Endothelial cell (in vitro differentiated cells): ENCODE measurements at regions not wholly inside any gene's neighbourhood (a gene's known extent, or its start where the extent isn't known, plus 50 kb on each side); places are given as distances from the start of the nearest gene placed in this dataset.

ENCODE experiments used
- DNase-seq: peaks from one replicate; pipeline ENCODE4 v3.0.0; 2021; ENCODE audit warnings: low spot score
- H3K27ac Mint-ChIP-seq: one replicate; pipeline ENCODE4 v1.8.0; 2021; ENCODE audit warnings: mixed read lengths, inconsistent platforms; ENCODE audit not compliant: unreplicated experiment
- H3K27me3 Mint-ChIP-seq: one replicate; pipeline ENCODE4 v1.8.0; 2021; ENCODE audit warnings: mild to moderate bottlenecking, moderate library complexity, mixed read lengths, inconsistent platforms; ENCODE audit not compliant: unreplicated experiment
- H3K36me3 Mint-ChIP-seq: one replicate; pipeline ENCODE4 v1.8.0; 2021; ENCODE audit warnings: mild to moderate bottlenecking, low read depth, mixed read lengths, inconsistent platforms; ENCODE audit not compliant: unreplicated experiment
- H3K4me1 Mint-ChIP-seq: one replicate; pipeline ENCODE4 v1.8.0; 2021; ENCODE audit warnings: mild to moderate bottlenecking, mixed read lengths, inconsistent platforms; ENCODE audit not compliant: unreplicated experiment
- H3K4me3 Mint-ChIP-seq: one replicate; pipeline ENCODE4 v1.8.0; 2021; ENCODE audit warnings: mild to moderate bottlenecking, mixed read lengths, inconsistent platforms; ENCODE audit not compliant: unreplicated experiment
- H3K9me3 Mint-ChIP-seq: one replicate; pipeline ENCODE4 v1.8.0; 2021; ENCODE audit warnings: mixed read lengths, inconsistent platforms; ENCODE audit not compliant: unreplicated experiment
- TF ChIP-seq, protein P1 (sequence below): fragments of 200-600 bp; sonication (generic); IDR thresholded peaks from one replicate; pipeline ENCODE4 v1.5.0; 2021; ENCODE audit warnings: antibody characterized with exemption; ENCODE audit not compliant: unreplicated experiment

DNA sequence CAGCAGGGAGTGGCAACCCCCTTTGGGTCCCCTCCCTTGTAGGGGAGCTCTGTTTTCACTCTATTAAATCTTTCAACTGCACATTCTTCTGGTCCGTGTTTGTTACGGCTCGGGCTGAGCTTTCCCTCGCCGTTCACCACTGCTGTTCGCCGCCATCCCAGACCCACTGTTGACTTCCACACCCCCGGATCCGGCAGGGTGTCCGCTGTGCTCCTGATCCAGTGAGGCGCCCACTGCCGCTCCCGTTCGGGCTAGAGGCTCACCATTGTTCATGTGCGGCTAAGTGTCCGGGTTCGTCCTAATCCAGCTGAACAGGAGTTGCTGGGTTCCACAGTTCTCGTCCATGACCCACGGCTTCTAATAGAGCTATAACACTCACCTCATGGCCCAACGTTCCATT is 408.1 kb downstream of the KCNJ2 start:
- no peak for DNase-seq
- H3K9me3 Mint-ChIP-seq = no peaks in the 10 kb centered on the region
- no peaks in the 10 kb centered on the region for H3K27me3 Mint-ChIP-seq
- no peak overlapping the region for H3K27ac Mint-ChIP-seq
- H3K4me1 Mint-ChIP-seq = no peaks in the 10 kb centered on the region
- no peak overlapping the region for H3K4me3 Mint-ChIP-seq
- H3K36me3 Mint-ChIP-seq = no peaks in the 10 kb centered on the region
- TF ChIP-seq, protein P1, sequence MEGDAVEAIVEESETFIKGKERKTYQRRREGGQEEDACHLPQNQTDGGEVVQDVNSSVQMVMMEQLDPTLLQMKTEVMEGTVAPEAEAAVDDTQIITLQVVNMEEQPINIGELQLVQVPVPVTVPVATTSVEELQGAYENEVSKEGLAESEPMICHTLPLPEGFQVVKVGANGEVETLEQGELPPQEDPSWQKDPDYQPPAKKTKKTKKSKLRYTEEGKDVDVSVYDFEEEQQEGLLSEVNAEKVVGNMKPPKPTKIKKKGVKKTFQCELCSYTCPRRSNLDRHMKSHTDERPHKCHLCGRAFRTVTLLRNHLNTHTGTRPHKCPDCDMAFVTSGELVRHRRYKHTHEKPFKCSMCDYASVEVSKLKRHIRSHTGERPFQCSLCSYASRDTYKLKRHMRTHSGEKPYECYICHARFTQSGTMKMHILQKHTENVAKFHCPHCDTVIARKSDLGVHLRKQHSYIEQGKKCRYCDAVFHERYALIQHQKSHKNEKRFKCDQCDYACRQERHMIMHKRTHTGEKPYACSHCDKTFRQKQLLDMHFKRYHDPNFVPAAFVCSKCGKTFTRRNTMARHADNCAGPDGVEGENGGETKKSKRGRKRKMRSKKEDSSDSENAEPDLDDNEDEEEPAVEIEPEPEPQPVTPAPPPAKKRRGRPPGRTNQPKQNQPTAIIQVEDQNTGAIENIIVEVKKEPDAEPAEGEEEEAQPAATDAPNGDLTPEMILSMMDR = no peak

DNA sequence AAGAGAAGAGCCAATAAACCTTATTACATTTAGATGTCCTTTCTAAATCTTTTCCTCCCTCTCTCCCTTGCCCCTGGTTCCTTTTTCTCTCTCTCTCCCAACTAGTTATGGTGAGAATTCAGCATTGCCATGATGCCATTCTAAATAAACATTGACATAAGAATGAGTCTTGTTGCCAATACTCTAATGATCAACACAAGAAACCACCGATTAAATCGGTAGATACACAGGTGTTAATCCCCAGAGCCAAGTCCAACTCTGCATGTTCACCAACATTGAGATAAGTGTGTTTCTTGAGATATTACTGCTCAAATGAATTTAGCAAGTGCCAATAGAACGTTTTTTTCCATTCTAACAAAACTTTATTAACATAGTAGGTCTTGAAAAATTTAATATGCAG is 412.1 kb downstream of the KCNJ2 start:
- Mint-ChIP-seq H3K27me3 (no peaks in the 10 kb centered on the region), H3K9me3 (no peaks in the 10 kb centered on the region), H3K4me3 (no peak overlapping the region), H3K27ac (no peak overlapping the region), H3K4me1 (no peaks in the 10 kb centered on the region), H3K36me3 (no peaks in the 10 kb centered on the region)
- DNase-seq = no peak
- TF ChIP-seq, protein P1 = no peak

DNA sequence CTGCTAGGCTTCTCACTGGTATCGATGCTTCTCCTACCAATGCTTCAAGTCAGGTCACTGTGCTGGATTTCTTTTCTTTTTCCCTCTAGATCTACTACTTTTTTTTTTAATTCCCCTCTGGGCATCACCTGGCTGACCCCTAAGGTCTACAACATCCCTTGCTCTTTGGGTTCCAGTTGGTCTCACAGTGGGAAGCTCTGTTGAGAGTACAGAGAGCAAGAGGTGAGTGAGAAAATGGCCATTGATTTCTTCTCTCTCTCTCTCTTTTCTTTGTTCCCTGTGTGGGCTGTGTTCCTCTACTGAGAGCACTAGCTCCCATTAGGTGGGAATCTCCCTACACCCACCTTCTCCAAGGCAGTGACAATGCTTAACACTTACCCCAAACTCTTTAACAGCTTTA is 413.4 kb downstream of the KCNJ2 start:
- Mint-ChIP-seq H3K36me3 (no peaks in the 10 kb centered on the region), H3K27ac (no peak overlapping the region), H3K9me3 (no peaks in the 10 kb centered on the region), H3K27me3 (no peaks in the 10 kb centered on the region), H3K4me1 (no peaks in the 10 kb centered on the region), H3K4me3 (no peak overlapping the region)
- DNase-seq = no peak
- TF ChIP-seq, protein P1 = no peak

DNA sequence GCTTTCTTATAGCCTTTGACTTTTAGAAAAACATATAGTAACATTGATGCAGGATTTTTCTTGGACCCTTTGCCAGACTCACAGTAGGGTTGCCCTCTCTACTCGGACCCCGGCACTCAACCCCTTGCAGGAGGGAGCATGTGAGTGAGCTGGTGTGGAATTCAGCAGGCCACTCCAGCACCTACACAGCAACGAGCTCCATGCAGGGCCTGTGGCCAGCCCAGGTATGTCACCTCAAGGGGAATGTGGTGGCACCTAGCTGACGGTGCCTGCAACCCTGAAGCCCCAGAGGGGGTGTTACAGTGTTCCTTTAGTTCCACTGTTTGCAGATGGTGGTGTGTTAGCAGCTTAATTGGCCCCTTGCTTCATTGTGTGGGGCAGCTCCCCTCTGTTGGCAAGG is 414.9 kb downstream of the KCNJ2 start:
- no peak overlapping the region for H3K27ac Mint-ChIP-seq
- TF ChIP-seq, protein P1 = no peak
- H3K27me3 Mint-ChIP-seq = no peaks in the 10 kb centered on the region
- no peaks in the 10 kb centered on the region for H3K36me3 Mint-ChIP-seq
- H3K9me3 Mint-ChIP-seq = no peaks in the 10 kb centered on the region
- no peaks in the 10 kb centered on the region for H3K4me1 Mint-ChIP-seq
- no peak overlapping the region for H3K4me3 Mint-ChIP-seq
- no peak for DNase-seq

DNA sequence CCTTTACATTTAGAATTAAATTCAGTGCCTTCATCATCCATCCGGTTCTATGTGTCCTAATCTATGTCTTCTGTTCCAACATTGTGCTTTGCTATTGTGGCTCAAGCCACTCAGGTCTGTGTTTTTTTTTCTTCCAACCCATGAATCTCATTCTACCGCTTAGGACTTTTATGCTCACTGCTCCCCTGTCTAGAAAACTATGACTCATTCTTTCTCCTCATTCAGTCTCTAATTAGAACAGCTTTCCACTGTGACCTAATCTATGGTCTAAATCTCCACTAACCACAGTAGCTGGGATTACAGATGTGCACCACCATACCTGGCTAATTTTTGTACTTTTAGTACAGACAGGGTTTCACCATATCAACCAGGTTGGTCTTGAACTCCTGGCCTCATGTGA is 418.7 kb downstream of the KCNJ2 start:
- Mint-ChIP-seq H3K27me3 (no peaks in the 10 kb centered on the region), H3K27ac (no peak overlapping the region), H3K36me3 (no peaks in the 10 kb centered on the region), H3K4me3 (no peak overlapping the region), H3K4me1 (no peaks in the 10 kb centered on the region), H3K9me3 (no peaks in the 10 kb centered on the region)
- DNase-seq = no peak
- TF ChIP-seq, protein P1 = no peak
